A549 (cell line): ENCODE measurements at regions not wholly inside any gene's neighbourhood (a gene's known extent, or its start where the extent isn't known, plus 50 kb on each side); places are given as distances from the start of the nearest gene placed in this dataset.

Experiments used
- CEBPB ChIP-seq, 2 experiments: fragments of >200 bp in 1 of 2; sonication (Bioruptor Twin) in 1 of 2; formaldehyde crosslinking in 1 of 2; IDR thresholded peaks; 2 replicates each; pipeline ENCODE4 v1.6.1; 2012 to 2016
- CHD2 ChIP-seq: fragments of 150-350 bp; IDR thresholded peaks from 2 replicates; pipeline ENCODE4 v1.6.1; 2014; ENCODE audit warnings: low read length; ENCODE audit not compliant: partially characterized antibody
- CHD4 ChIP-seq: fragments of 200-600 bp; sonication (generic); IDR thresholded peaks from 2 replicates; pipeline ENCODE4 v1.6.1; 2016; ENCODE audit warnings: antibody characterized with exemption, mild to moderate bottlenecking, borderline replicate concordance
- CTCF ChIP-seq: fragments of >200 bp; sonication (Bioruptor Twin); formaldehyde crosslinking; IDR thresholded peaks from 3 replicates; pipeline ENCODE4 v1.5.1; 2016
- EP300 ChIP-seq, 2 experiments: fragments of >200 bp; sonication (Bioruptor Twin); formaldehyde crosslinking; IDR thresholded peaks; 2 replicates in 1 of 2; 3 replicates in 1 of 2; pipeline ENCODE4 v1.6.1; 2016 to 2017
- GATA3 ChIP-seq: IDR thresholded peaks from 2 replicates; pipeline ENCODE4 v1.6.1; 2012; ENCODE audit warnings: borderline replicate concordance
- HOXA7 ChIP-seq: fragments of 250-450 bp; sonication (Bioruptor Pico); IDR thresholded peaks from 2 replicates; pipeline ENCODE4 v1.5.0; 2020; ENCODE audit warnings: mild to moderate bottlenecking, moderate library complexity
- MYC ChIP-seq: IDR thresholded peaks from 2 replicates; pipeline ENCODE4 v1.6.1; 2012; ENCODE audit warnings: mild to moderate bottlenecking, inconsistent platforms, low read length, improper control_type of control experiment, borderline replicate concordance
- NR3C1 ChIP-seq: fragments of >200 bp; sonication (Bioruptor Twin); formaldehyde crosslinking; IDR thresholded peaks from 3 replicates; pipeline ENCODE4 v1.6.1; 2017
- POLR2A ChIP-seq: IDR thresholded peaks from 2 replicates; pipeline ENCODE4 v1.6.1; 2012; ENCODE audit warnings: mild to moderate bottlenecking, low read length
- POLR2AphosphoS2 ChIP-seq: conservative IDR thresholded peaks from 2 replicates; pipeline ENCODE4 v1.6.1; 2012; ENCODE audit warnings: low read length, improper control_type of control experiment, inconsistent platforms
- RAD21 ChIP-seq, 2 experiments: fragments of >200 bp in 1 of 2; sonication (Bioruptor Twin) in 1 of 2; formaldehyde crosslinking in 1 of 2; IDR thresholded peaks in 1 of 2; conservative IDR thresholded peaks in 1 of 2; 2 replicates in 1 of 2; 3 replicates in 1 of 2; pipeline ENCODE4 v1.6.1; 2012 to 2018; ENCODE audit warnings: inconsistent platforms in 1 of 2
- TF ChIP-seq, protein P1 (sequence below): fragments of 450-650 bp; IDR thresholded peaks from 2 replicates; pipeline ENCODE4 v1.6.1; 2014; ENCODE audit warnings: antibody characterized with exemption

DNA sequence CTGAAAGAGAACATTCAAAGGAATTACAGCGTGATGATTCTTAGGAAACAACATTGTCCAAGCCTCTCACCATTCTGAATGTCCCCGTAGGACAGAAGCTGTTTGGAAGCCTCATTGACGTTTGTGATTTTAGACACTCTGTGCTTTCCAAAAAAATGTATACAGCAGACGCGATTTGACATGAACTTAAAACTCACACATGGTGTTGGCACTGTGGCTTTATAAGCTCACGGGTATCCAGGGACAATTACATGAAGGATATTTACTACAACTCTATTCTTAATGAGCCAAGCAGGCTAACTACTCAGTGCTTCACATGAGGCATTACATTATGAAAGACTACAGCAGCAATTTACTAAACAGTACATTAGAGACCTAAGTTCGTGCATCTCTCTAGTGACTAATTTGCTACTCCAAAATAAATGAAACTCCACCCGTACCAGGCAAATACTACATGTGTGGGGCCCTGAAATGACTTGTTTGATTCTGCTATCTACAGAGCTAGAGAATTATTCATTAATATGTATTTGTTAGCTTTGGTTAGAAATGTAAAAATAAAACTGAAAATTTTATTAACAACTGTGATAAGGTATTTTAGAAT lies 620.7 kb downstream of the SPRY1 start:
- TF ChIP-seq POLR2A (no peak), CTCF (no peak), CHD2 (no peak), POLR2AphosphoS2 (no peak), HOXA7 (CRISPR knock-in tag) (no peak), CEBPB (IDR thresholded peaks at IDR 0.05) (no peak), NR3C1 (no peak), EP300 (IDR thresholded peaks at IDR 0.05) (no peak), MYC (no peak), CHD4 (no peak), RAD21 (conservative IDR thresholded peaks at IDR 0.05 in 1 of 2, IDR thresholded peaks at IDR 0.05 in 1 of 2) (no peak), GATA3 (no peak)
- TF ChIP-seq, protein P1, sequence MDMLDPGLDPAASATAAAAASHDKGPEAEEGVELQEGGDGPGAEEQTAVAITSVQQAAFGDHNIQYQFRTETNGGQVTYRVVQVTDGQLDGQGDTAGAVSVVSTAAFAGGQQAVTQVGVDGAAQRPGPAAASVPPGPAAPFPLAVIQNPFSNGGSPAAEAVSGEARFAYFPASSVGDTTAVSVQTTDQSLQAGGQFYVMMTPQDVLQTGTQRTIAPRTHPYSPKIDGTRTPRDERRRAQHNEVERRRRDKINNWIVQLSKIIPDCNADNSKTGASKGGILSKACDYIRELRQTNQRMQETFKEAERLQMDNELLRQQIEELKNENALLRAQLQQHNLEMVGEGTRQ, result no peak
